ENCODE measurements at regions not wholly inside any gene's neighbourhood (a gene's known extent, or its start where the extent isn't known, plus 50 kb on each side); places are given as distances from the start of the nearest gene placed in this dataset.
A peak's percentile ranks its signal among the peaks of the same experiment; 100 is the strongest.

GRCh38 chr18:11517704-11518103 is 91.7 kb upstream of the SLC35G4 start:
- H3K27me3 ChIP-seq, result no peaks in the 10 kb centered on the region
- no peaks in the 10 kb centered on the region for H3K4me1 ChIP-seq
- DNase-seq, result no peak
- no peak overlapping the region for H3K4me3 ChIP-seq
- H3K27ac ChIP-seq, result no peak overlapping the region
- no peaks in the 10 kb centered on the region for H3K36me3 ChIP-seq
- intact Hi-C loops (cut with DNase I; ENCODE audit: low total_unique reads), result no loop called here
- no peak for TF ChIP-seq CTCF (IDR thresholded peaks at IDR 0.05)
- H3K9me3 ChIP-seq, result no peaks in the 10 kb centered on the region

- Histone ChIP-seq H3K27me3 (no peaks in the 10 kb centered on the region), H3K4me1 (no peaks in the 10 kb centered on the region), H3K36me3 (no peaks in the 10 kb centered on the region), H3K4me3 (no peak overlapping the region), H3K27ac (no peak overlapping the region), H3K9me3 (no peaks in the 10 kb centered on the region)
- TF ChIP-seq CTCF (IDR thresholded peaks at IDR 0.05), result no peak
- intact Hi-C loops (cut with DNase I; ENCODE audit: low total_unique reads), result no loop called here
- DNase-seq, result no peak
Measured at GRCh38 chr18:11516751-11517503, 92.5 kb upstream of the SLC35G4 start.

- Histone ChIP-seq H3K4me3 (no peak overlapping the region), H3K4me1 (no peaks in the 10 kb centered on the region), H3K27ac (no peak overlapping the region), H3K36me3 (no peaks in the 10 kb centered on the region), H3K27me3 (no peaks in the 10 kb centered on the region), H3K9me3 (no peaks in the 10 kb centered on the region)
- no peak for TF ChIP-seq CTCF (IDR thresholded peaks at IDR 0.05)
- no peak for DNase-seq
- intact Hi-C loops (cut with DNase I; ENCODE audit: low total_unique reads), result no loop called here
Measured at GRCh38 chr18:11514267-11514666, 95.1 kb upstream of the SLC35G4 start.

GRCh38 chr18:11512096-11513025 is 97.0 kb upstream of the SLC35G4 start:
- Histone ChIP-seq H3K9me3 (no peaks in the 10 kb centered on the region), H3K4me3 (no peak overlapping the region), H3K27me3 (no peaks in the 10 kb centered on the region), H3K27ac (no peak overlapping the region), H3K36me3 (no peaks in the 10 kb centered on the region), H3K4me1 (no peaks in the 10 kb centered on the region)
- DNase-seq, result no peak
- TF ChIP-seq CTCF (IDR thresholded peaks at IDR 0.05), result peak in 1 of 2 experiments; percentile 7
- intact Hi-C loops (cut with DNase I; ENCODE audit: low total_unique reads), result no loop called here

GRCh38 chr18:11511434-11512095 is 97.8 kb upstream of the SLC35G4 start:
- H3K36me3 ChIP-seq, result no peaks in the 10 kb centered on the region
- intact Hi-C loops (cut with DNase I; ENCODE audit: low total_unique reads), result no loop called here
- no peak for DNase-seq
- H3K27ac ChIP-seq, result no peak overlapping the region
- H3K4me1 ChIP-seq, result no peaks in the 10 kb centered on the region
- H3K9me3 ChIP-seq, result no peaks in the 10 kb centered on the region
- H3K27me3 ChIP-seq, result no peaks in the 10 kb centered on the region
- no peak overlapping the region for H3K4me3 ChIP-seq
- no peak for TF ChIP-seq CTCF (IDR thresholded peaks at IDR 0.05)

All from tibial artery (tissue), 4 donors.